ENCODE measurements at regions not wholly inside any gene's neighbourhood (a gene's known extent, or its start where the extent isn't known, plus 50 kb on each side); places are given as distances from the start of the nearest gene placed in this dataset.

GRCh38 chr3:159816512-159816911 is 172.1 kb upstream of the IL12A start:
- H3K27ac ChIP-seq (ENCODE audit: low read depth, low read length, poor library complexity, severe bottlenecking): no peak overlapping the region
- no peaks in the 10 kb centered on the region for H3K36me3 ChIP-seq (ENCODE audit: insufficient read depth, low read length)
- H3K9me2 ChIP-seq (ENCODE audit: insufficient read depth, low read length): no peaks in the 10 kb centered on the region
- intact Hi-C loops (cut with micrococcal nuclease; ENCODE audit: unreplicated experiment): no loop called here
- BruUV-seq (replicated peaks): no TSS peak
- H3K79me2 ChIP-seq (ENCODE audit: insufficient read depth, low read depth, low read length): no peaks in the 10 kb centered on the region
- ChIA-PET CTCF (ENCODE audit: unreplicated experiment) (no interaction called here), POLR2A (no interaction called here)
- H3K4me2 ChIP-seq (ENCODE audit: low read length): no peak overlapping the region
- H3K4me1 ChIP-seq (ENCODE audit: insufficient read depth, low read length, poor library complexity, severe bottlenecking): no peaks in the 10 kb centered on the region
- no peaks in the 10 kb centered on the region for H3K9me3 ChIP-seq (ENCODE audit: low read length)
- no peak for DNase-seq (ENCODE audit: low spot score)
- TF ChIP-seq EZH2phosphoT487 (IDR thresholded peaks at IDR 0.05; ENCODE audit: borderline replicate concordance, low read depth, low read length): no peak
- TF ChIP-seq, protein P1, sequence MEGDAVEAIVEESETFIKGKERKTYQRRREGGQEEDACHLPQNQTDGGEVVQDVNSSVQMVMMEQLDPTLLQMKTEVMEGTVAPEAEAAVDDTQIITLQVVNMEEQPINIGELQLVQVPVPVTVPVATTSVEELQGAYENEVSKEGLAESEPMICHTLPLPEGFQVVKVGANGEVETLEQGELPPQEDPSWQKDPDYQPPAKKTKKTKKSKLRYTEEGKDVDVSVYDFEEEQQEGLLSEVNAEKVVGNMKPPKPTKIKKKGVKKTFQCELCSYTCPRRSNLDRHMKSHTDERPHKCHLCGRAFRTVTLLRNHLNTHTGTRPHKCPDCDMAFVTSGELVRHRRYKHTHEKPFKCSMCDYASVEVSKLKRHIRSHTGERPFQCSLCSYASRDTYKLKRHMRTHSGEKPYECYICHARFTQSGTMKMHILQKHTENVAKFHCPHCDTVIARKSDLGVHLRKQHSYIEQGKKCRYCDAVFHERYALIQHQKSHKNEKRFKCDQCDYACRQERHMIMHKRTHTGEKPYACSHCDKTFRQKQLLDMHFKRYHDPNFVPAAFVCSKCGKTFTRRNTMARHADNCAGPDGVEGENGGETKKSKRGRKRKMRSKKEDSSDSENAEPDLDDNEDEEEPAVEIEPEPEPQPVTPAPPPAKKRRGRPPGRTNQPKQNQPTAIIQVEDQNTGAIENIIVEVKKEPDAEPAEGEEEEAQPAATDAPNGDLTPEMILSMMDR (conservative IDR thresholded peaks at IDR 0.05; ENCODE audit: low read length): no peak
- H3K4me3 ChIP-seq (ENCODE audit: low read depth, low read length, poor library complexity, severe bottlenecking): no peak overlapping the region
- no peak overlapping the region for H2AFZ ChIP-seq (ENCODE audit: low read length)
- H4K20me1 ChIP-seq (ENCODE audit: insufficient read depth, low read length): no peaks in the 10 kb centered on the region

GRCh38 chr3:159817126-159817525 is 171.5 kb upstream of the IL12A start:
- intact Hi-C loops (cut with micrococcal nuclease; ENCODE audit: unreplicated experiment): no loop called here
- POLR2A ChIA-PET: no interaction called here
- H4K20me1 ChIP-seq (ENCODE audit: insufficient read depth, low read length): no peaks in the 10 kb centered on the region

DNA sequence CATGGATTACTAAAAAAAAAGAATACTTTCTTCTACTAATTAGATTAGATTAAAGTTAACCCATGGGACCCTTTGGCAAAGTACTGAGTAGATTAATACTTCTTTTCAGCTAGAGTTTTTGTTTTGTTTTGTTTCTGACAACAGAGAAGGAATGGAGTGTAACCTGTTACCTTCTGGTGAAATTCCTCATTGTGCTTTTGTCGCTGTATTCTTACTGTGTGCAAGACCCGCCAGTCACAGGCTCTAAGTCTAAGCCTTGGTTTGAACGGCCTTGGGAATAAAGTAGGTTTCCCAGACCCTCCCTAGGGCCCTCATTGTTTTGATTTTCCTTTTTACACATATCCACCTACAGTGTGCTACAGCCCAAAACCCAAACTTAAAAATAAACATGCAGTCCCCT is 171.1 kb upstream of the IL12A start:
- ChIA-PET POLR2A (no interaction called here), CTCF (ENCODE audit: unreplicated experiment) (no interaction called here)
- Histone ChIP-seq H3K9me3 (ENCODE audit: low read length) (no peaks in the 10 kb centered on the region), H3K4me1 (ENCODE audit: insufficient read depth, low read length, poor library complexity, severe bottlenecking) (no peaks in the 10 kb centered on the region), H3K4me3 (ENCODE audit: low read depth, low read length, poor library complexity, severe bottlenecking) (no peak overlapping the region), H3K27ac (ENCODE audit: low read depth, low read length, poor library complexity, severe bottlenecking) (no peak overlapping the region), H3K36me3 (ENCODE audit: insufficient read depth, low read length) (no peaks in the 10 kb centered on the region), H3K79me2 (ENCODE audit: insufficient read depth, low read depth, low read length) (no peaks in the 10 kb centered on the region), H4K20me1 (ENCODE audit: insufficient read depth, low read length) (no peaks in the 10 kb centered on the region), H3K9me2 (ENCODE audit: insufficient read depth, low read length) (no peaks in the 10 kb centered on the region), H2AFZ (ENCODE audit: low read length) (no peak overlapping the region), H3K4me2 (ENCODE audit: low read length) (no peak overlapping the region)
- no peak for DNase-seq (ENCODE audit: low spot score)
- intact Hi-C loops (cut with micrococcal nuclease; ENCODE audit: unreplicated experiment): no loop called here
- no TSS peak for BruUV-seq (replicated peaks)
- TF ChIP-seq, protein P1 (conservative IDR thresholded peaks at IDR 0.05; ENCODE audit: low read length): no peak
- no peak for TF ChIP-seq EZH2phosphoT487 (IDR thresholded peaks at IDR 0.05; ENCODE audit: borderline replicate concordance, low read depth, low read length)

More at GRCh38 chr3:159817126-159817525, 171.5 kb upstream of the IL12A start:
- no peak for DNase-seq (ENCODE audit: low spot score)
- Histone ChIP-seq H3K36me3 (ENCODE audit: insufficient read depth, low read length) (no peaks in the 10 kb centered on the region), H3K9me2 (ENCODE audit: insufficient read depth, low read length) (no peaks in the 10 kb centered on the region), H3K4me1 (ENCODE audit: insufficient read depth, low read length, poor library complexity, severe bottlenecking) (no peaks in the 10 kb centered on the region), H3K79me2 (ENCODE audit: insufficient read depth, low read depth, low read length) (no peaks in the 10 kb centered on the region), H3K9me3 (ENCODE audit: low read length) (no peaks in the 10 kb centered on the region), H3K27ac (ENCODE audit: low read depth, low read length, poor library complexity, severe bottlenecking) (no peak overlapping the region), H2AFZ (ENCODE audit: low read length) (no peak overlapping the region), H3K4me2 (ENCODE audit: low read length) (no peak overlapping the region), H3K4me3 (ENCODE audit: low read depth, low read length, poor library complexity, severe bottlenecking) (no peak overlapping the region)
- CTCF ChIA-PET (ENCODE audit: unreplicated experiment): no interaction called here
- TF ChIP-seq, protein P1 (conservative IDR thresholded peaks at IDR 0.05; ENCODE audit: low read length): no peak
- TF ChIP-seq EZH2phosphoT487 (IDR thresholded peaks at IDR 0.05; ENCODE audit: borderline replicate concordance, low read depth, low read length): no peak
- BruUV-seq (replicated peaks): no TSS peak

Measured in OCI-LY7 (cell line).